GM18517 (cell line): ENCODE measurements at regions not wholly inside any gene's neighbourhood (a gene's known extent, or its start where the extent isn't known, plus 50 kb on each side); places are given as distances from the start of the nearest gene placed in this dataset.

Source experiments
- ATAC-seq: cut with Tn5 transposase; IDR thresholded peaks from one replicate; pipeline ENCODE4 v1.9.1; 2021; ENCODE audit warnings: mild to moderate bottlenecking, moderate library complexity; ENCODE audit not compliant: unreplicated experiment

DNA sequence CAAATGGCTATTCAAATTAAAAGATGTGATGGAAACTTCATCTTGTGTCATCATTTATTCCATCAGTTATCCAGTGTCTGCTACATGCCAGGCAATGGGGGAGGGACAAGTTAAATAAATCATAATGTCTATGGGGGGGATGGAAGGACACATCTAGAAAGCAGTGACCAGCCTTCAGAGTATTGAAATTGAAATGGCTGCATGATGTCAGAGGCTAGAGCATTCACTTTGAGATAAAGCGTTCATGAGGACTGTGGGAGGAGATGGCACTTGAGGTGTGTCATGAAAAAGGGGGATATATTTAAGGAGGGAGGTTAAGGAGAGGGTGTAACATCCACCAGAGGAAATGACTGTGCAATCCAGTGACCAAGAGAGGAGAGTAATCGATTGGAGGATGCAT lies 50.6 kb downstream of the SLIT2 start:
- ATAC-seq, result no peak

DNA sequence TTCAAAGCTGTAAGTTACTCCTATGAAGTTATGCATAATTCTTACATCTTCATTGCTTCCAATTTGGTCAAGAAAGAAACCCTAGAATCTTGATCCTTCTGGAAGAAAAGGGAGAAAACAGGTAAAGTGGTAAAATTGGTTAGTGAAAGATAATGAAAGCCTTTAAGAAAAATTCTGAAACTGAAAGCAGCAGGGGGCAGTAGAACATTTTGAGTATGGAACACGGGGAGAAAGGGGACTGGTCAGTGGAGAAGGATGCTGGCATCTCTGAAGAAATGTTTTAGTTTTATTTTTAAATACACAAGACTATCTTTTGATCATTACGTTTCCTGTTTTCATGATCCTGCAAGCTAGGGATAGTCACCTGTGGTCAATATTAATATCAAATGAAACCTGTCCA lies 54.3 kb downstream of the SLIT2 start:
- ATAC-seq, result no peak

DNA sequence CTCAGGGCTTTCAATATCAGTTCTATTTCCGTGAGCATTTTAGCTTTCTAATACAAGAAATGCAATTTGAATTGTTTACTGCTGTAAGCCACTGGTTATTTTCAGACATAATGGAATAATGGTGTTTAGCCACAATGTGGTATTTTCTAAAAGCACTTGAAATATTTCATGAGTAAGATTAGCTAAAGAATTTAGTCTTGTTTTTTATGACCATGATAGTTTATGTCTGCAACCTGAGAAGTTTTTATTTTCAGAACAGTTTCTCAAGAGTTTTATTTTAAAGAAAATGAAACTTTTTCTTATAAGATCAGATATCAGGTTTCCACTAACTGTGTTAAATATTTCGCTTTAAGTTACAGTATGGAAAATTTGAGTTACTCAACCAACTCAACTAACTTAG lies 60.2 kb downstream of the SLIT2 start:
- no peak for ATAC-seq

DNA sequence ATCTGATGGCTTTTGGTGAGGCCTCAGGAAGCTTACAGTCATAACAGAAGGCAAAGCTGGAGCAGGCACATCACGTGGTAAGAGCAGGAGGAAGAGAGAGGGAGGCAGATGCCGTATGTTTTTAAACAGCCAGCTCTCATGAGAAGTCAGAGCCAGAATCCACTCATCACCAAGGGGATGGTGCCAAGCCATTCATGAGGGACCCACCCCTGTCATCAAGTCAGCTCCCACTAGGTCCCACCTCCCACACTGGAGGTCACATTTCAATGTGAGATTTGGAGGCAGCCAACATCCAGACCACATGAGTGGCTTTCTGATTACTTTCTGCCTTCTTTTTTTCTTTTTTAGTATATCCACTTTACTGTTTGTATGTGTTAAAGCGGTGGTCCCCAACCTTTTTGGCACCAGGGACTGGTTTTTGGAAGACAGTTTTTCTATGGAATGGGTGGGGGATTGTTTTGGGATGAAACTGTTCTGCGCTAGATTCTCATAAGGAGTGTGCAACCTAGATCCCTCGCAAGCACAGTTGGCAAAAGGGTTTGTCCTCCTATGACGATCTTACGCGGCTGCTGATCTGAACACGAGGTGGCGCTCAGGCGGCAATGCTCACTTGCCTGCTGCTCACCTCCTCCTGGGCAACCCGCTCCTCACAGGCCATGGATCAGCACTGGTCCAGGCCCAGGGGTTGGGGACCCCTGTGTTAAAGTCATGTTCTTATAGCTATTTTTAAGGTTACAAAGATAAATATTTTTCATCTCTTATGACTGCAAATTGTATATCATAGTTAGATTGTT lies 61.7 kb downstream of the SLIT2 start:
- no peak for ATAC-seq

DNA sequence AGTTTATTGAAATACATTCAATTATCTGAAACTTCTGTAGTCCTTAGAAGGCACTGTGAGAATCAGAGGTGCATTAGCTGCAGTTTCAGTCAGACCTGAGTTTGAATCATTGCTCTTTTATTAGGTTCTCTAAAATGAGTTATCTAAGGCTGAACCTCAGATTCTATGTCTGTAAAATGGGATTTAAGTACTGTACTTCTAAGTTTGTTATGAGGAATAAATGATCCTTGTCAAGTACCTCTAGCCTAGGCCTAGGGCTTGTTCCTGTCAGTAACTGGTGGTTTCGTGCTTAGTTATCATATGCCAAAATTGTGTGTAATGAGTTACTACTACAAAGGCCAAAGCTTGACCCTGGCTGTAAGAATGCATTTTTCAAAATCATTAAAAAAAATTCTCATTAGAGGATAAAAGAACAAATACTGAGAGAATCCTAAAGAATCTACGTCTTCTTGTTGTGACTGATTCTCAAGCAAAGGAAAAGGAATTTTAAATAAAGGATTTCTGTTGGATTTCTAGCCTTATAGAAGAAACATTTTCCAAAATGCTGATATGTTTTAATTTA lies 65.8 kb downstream of the SLIT2 start:
- no peak for ATAC-seq

DNA sequence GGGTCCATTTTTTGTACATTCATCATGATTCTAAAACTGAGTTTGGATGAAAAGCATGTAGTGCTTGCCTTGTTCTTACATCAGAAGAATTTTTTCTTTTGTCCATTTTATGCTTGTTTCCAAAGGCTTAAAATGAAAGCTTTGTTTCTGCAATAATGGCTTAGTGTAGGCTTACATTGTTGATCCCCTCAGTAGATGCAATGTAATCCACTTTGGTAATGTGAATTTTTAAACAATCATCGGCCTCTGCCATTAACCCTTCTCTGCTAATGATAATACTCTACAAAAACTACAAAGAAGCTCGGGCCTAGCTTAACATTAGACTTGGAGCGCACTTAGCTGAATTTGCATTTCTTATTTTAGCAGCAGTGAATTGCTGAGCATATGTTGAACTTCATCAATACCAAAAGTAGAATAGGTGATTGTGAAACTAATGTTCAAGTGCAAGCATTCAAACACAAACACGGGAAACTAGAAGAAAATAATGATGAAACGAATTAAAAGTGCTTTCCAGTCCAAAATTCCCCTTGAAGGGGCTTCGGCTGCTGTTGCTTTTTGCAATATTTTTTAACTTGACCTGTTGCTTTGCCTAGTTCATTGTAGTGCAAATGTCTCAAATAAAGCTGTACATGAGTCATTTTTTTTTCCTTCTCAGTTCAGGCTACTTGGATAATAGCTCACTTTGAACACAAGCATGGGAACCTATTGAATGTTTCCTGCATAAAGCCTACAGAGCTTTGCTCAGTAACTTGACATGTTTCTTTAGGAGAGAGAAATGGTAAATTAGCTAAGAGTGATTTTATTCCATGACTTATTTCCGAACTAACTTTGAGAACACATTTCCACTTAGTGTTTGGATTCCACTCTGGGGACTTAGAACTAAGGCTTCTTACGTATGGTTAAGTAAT lies 66.5 kb downstream of the SLIT2 start:
- no peak for ATAC-seq

DNA sequence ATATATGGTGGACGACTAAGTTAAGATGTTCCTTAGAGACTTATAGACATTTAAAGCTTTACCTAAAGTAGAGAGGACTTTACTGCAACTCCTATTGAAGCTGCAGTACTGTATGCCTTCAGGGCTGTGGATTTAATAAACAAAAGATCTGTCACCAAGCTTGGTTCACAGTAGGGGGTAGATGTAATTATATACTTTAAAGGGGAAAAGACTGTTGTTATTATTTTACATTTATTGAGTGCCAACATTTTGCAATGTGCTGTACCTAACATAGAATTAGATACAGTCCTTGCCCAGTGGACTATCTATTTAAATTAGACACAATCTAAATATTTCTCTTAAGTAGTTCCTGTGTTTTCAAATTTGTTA lies 67.2 kb downstream of the SLIT2 start:
- ATAC-seq, result no peak

DNA sequence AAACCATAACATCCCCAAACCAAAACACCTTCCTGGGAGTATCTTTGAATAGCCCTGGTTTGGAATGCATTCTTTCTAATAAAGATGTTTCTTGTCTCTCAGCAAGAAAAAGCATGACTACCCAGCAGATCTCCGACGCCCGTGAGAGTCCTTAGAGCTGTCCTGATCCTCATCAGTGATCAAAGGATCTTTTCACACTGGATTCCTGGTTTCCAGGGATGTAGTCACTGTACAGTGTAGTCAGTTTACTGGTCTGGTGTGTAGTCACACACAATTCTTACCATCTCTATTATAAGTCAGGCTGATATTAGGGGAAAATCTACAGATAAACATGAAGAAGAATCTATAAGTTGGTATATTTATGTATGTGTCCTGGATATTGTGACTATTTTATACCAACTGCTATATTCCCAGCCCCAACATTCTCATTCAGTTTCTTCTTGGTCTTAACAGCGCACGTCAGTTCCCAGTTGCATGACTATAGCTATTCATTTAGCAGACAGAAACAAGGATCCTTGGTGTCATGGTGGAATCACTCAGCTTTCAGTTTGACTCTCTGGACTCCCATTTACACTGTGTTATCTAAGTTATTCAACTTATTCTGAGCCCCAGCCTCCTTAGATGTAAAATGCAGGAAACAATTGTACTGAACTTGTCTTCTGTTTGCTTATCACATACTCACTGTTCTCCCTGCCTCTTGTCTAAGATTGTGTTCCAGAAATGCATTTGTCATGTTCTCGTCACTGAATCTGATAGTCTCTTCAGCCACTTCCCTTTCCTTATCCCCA lies 68.3 kb downstream of the SLIT2 start:
- ATAC-seq, result no peak

DNA sequence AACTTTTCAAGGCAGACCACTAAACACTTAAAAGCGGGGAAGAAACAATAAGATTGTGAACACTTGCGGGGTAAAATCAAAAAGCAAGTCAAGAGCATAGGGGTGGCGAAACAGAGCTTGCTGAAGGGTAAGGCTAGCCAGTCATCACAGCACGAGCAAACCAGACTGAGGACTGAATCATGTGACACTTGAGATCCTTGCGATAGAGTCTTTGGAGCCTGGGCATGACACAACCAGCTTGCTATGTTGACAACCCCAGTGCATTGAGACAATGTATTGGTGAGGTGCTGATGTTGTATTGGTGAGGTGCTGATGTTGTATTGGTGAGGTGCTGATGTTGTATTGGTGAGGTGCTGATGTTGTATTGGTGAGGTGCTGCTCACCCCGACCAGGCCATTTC lies 72.3 kb downstream of the SLIT2 start:
- ATAC-seq, result no peak

DNA sequence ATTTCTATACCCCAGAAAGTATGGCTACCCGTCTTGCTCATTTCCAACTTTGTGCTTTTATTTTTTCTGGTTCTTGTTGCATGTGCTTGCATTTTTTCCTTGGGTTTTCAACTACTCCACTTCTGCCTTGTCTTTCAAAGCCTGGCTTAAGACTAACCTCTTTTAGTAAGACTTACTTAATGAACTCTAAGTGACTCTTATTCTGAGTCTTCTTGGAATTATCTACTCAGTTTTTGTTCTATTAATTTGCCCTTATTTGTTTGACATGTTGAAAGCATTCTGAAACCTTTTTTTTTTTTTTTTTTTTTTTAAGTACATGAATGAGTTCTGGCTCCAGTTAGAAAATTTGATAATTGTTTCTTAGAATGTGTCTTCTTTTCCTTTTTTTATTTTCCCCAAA lies 74.8 kb downstream of the SLIT2 start:
- ATAC-seq, result no peak

DNA sequence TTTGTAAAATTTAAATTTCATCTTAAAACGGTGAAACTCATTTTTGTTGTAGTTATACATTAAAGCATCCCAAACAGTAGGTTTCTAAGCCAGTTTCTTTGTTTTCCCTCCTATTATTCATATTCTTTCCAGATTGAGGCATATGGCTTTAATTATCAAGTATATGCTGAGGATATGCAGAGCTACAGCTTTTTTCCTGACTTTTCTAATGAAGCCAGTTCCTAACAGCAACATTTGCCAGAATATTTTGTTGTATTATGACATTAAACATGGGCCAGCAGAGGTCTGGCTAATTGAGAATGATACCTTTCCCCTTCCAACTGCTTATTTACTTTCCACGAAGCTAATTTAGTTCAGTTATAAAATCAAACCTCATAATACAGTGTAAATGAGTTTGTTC lies 75.3 kb downstream of the SLIT2 start:
- no peak for ATAC-seq

DNA sequence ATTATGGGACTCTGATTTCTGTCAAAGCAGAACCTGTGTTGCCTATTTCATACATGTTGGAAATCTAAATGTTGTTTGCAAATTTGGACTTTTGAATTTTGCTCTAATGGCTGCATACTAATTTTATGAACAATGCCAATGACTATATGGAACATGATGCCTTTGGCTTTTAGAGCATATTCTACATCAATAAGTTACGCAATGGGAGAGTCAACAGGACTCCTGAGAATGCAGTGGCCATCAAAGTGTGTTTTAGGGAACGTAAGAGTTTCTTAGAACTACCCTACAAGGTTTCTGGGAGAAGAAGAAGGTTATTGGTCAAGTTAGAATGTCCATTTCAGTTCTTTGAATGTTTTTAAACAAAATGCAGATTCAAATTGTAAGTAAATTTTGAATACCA lies 76.1 kb downstream of the SLIT2 start:
- no peak for ATAC-seq

DNA sequence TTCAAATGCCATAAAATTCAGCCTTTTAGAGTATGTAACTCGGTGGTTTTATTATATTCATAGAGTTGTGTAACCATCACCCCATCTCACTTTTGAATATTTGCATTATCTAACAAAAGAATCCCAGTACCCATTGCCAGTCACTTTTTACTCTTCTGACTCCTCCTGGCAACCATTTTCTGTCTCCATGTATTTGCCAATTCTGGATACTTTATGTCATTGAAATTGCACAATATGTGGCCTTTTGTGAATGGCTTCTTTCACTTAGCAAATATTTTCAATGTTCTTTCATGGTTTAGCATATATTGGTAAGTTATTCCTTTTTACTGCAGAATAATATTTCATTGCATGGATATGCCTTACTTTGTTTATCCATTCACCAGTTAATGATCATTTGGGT lies 79.9 kb downstream of the SLIT2 start:
- no peak for ATAC-seq

DNA sequence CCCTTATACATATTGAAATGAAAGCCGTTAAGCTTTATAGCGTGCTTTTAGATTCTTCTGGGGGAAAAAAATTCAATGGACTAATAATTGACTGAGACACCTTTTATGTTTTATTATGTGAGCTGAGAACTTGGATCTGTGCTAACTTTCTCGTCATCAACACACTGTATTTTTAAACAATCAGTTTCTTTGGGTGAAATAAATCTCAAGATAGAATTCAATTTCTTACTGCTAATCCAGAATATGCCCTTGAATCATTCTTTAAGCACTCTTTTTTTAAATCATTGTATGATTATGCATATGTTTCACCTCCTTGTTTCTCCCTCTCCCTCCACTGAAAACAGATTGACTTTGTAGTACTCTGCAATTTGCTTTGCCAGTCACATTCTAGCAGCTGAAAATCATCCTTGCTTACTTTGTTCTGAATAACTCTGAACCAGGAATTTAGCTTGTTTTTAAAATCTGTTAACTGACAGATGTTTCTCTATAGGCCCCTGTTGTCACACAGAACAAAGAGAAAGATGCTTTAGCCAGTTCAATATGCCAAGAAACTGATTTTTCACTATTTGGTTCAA lies 81.5 kb downstream of the SLIT2 start:
- ATAC-seq, result no peak

DNA sequence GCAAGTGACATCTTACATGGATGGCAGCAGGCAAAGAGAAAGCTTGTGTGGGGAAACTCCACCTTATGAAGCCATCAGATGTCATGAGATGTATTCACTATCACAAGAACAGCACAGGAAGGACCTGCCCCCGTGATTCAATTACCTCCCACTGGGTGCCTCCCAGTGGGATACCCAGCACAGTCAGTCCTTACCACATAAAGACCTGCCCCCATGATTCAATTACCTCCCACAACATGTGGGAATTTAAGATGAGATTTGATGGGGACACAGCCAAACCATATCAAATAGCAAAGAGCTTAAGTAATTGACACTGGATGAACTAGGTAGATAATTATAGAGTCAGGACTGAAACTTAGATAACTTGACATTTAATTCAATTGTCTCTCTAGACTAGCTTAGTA lies 85.6 kb downstream of the SLIT2 start:
- ATAC-seq, result no peak

DNA sequence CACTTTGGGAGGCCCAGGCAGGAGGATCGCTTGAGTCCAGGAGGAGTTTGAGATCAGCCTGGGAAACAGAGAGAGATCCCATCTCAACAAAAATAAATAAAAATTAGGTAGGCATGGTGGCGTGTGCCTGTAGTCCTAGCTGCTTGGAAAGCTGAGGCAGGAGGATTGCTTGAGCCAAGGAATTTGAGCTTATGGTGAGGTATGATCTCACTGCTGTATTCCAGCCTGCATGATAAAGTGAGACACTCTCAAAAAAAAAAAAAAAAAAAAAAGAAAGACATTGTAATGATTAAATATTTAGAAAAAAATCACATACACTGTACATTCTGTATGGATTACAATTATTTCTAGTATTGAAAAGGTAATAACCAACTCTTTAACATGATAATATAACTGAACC lies 87.1 kb downstream of the SLIT2 start:
- ATAC-seq, result no peak

DNA sequence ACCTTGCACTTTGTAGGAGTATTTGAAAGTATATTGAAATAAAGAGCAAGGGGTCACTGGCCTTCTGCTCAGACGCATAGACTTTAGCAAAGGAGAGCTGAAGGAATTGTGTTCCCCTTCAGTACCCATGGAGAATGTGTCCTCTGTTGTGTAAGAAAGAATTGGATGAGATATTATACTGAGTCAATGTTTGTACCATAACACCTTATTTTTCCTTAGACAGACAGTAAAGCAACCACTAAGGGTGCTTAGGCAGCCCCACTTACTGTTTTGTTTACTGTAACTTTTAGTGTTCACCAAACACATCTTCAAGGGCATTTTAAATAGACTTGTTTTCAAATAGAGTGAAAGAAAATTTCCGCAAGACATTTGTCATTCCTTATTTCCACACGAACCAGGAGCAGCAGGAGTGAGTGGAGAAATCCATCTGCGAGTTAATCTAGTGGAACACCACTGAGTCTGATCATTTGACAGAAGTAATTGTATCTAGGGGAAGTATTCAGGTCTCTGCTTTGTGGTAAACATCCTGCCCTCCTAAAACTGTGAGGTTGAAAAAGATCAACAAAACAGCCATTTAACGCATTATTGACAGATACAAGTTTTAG lies 89.5 kb downstream of the SLIT2 start:
- no peak for ATAC-seq

DNA sequence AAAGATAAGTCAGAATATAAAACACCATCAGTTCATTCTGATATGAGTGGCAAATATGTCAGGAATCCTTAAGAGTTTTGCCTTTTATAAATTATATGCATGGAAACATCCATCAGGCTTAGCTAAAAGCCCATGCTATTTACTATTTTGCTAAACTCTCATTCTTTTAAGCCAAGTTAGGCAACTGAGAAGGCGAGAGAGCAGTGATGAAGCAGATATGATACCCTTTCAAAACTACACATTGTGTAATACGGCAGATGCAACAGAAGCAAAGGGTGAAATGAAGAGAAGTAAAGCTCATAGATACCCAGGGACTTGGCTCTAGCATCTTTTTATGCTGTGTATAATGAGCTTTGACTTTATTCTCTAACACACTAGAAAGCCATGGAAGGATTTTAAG lies 95.8 kb downstream of the SLIT2 start:
- ATAC-seq, result no peak

DNA sequence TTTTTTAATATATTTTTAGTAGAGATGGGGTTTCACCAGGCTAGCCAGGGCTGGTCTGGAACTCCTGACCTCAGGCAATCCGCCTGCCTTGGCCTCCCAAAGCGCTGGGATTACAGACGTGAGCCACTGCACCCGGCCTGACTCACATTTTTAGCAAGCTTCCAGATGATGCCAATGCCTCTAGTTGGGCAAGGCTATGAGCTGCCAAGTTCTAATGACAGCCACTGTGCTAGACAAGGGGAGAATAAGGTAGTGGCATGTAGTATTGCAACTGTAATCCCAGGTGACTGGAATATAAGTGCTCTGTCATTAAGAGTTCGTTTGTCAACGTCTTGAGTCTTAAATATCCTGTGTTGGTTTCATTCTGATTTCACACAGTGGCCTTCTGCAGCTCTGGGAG lies 96.7 kb downstream of the SLIT2 start:
- ATAC-seq, result no peak

DNA sequence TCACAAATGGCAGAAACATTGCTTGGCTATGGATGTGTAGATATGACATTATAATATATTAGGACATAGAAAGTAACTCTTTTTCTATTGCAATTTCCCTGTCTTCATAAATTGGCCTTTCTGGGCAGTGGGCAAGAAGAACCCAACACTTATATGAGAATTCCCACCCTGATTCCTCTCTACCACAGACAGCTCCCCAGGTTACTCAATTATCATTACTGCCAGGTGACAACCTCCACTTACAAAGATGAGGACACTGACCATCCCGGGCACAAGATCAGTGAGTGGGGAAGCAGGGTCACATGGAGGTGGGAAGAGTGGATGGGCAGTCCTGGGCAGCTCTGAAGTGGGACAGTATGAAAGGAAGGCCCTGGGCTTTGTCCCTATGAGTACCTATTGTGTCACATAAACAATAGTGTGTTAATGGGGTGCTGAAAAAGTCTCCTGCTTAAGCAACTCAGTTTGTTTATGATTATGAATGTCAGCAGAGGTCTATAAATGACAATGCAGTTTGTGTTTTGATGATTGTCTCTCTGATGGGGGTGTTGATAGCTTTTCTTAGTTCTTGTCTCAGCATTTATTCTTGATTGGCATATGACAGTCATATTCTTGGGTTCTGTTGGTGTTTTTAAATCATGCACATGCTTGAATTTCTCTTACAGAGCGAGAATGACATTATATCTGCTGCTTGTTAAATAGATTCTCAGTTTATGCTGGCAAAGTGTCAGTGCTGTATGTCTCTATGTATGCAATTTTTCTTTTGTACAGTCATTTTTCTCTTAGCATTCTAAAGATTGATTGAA lies 99.9 kb downstream of the SLIT2 start:
- ATAC-seq, result no peak
